ENCODE measurements at regions not wholly inside any gene's neighbourhood (a gene's known extent, or its start where the extent isn't known, plus 50 kb on each side); places are given as distances from the start of the nearest gene placed in this dataset.

DNA sequence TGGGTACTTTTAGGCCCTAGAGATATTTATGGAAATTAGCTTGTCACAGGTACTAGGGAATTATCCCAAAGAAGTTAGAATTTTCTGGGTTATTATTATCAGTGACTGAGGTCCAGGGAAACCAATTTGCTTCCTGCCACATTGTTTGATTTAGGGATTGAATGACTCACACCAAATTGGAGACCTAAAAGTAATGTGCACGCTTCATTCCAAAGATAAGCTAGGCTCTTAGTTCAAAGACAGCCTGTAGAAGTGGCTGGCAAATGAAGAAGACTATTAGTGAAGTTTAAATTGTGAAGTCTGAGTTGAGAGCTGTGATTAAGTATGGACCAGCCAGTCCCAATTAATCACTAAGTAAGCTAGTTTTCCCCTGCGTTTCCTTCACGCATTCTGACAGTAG lies 188.1 kb upstream of the MYO3A start:
- TF ChIP-seq, protein P1, sequence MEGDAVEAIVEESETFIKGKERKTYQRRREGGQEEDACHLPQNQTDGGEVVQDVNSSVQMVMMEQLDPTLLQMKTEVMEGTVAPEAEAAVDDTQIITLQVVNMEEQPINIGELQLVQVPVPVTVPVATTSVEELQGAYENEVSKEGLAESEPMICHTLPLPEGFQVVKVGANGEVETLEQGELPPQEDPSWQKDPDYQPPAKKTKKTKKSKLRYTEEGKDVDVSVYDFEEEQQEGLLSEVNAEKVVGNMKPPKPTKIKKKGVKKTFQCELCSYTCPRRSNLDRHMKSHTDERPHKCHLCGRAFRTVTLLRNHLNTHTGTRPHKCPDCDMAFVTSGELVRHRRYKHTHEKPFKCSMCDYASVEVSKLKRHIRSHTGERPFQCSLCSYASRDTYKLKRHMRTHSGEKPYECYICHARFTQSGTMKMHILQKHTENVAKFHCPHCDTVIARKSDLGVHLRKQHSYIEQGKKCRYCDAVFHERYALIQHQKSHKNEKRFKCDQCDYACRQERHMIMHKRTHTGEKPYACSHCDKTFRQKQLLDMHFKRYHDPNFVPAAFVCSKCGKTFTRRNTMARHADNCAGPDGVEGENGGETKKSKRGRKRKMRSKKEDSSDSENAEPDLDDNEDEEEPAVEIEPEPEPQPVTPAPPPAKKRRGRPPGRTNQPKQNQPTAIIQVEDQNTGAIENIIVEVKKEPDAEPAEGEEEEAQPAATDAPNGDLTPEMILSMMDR (IDR thresholded peaks at IDR 0.05): no peak
- TF ChIP-seq POLR2A (IDR thresholded peaks at IDR 0.05): no peak
